H1 (cell line): ENCODE measurements at regions not wholly inside any gene's neighbourhood (a gene's known extent, or its start where the extent isn't known, plus 50 kb on each side); places are given as distances from the start of the nearest gene placed in this dataset.
A peak's percentile ranks its signal among the peaks of the same experiment; 100 is the strongest.

Source experiments
- CTCF ChIA-PET: fragments of 300-600 bp; sonication (Branson Sonifier 250); formaldehyde crosslinking; loops from one replicate; lab custom pipeline; 2021; ENCODE audit not compliant: partially characterized antibody; lab: Charles Lee
- POLR2A ChIA-PET: fragments of 300-600 bp; sonication (Branson Sonifier 250); formaldehyde crosslinking; loops from one replicate; lab custom pipeline; 2021; ENCODE audit warnings: inconsistent platforms; ENCODE audit not compliant: partially characterized antibody; lab: Charles Lee
- DNase-seq, 2 experiments: peaks; one replicate each; pipeline versions ENCODE4 v3.0.0 to v3.0.0-alpha.2; 2010 to 2022; ENCODE audit warnings: low spot score in 2 of 2, low read depth in 1 of 2, mixed read lengths in 1 of 2
- FAIRE-seq: peaks from 2 replicates; lab custom pipeline; 2011; peaks lifted over from hg19 to GRCh38; lab: Jason Lieb, UNC
- H2AFZ ChIP-seq: 2 replicates; pipeline ENCODE4 v1.8.1; 2012; ENCODE audit warnings: low read length, inconsistent platforms
- H2AK5ac ChIP-seq: 2 replicates; pipeline ENCODE4 v1.6.1; 2013; ENCODE audit warnings: low read depth, low read length
- H2BK120ac ChIP-seq: replicated peaks from 2 replicates; pipeline ENCODE3; 2013; ENCODE audit warnings: low read depth, low read length, inconsistent platforms
- H2BK12ac ChIP-seq: 2 replicates; pipeline ENCODE4 v1.6.1; 2013; ENCODE audit warnings: low read depth, low read length
- H2BK15ac ChIP-seq: 2 replicates; pipeline ENCODE4 v1.6.1; 2013; ENCODE audit warnings: low read length
- H2BK20ac ChIP-seq: 2 replicates; pipeline ENCODE4 v1.6.1; 2013; ENCODE audit warnings: low read length
- H2BK5ac ChIP-seq: 2 replicates; pipeline ENCODE4 v1.6.1; 2013; ENCODE audit warnings: low read depth, low read length
- H3K14ac ChIP-seq: 2 replicates; pipeline ENCODE4 v1.6.1; 2013; ENCODE audit warnings: inconsistent platforms; ENCODE audit not compliant: insufficient read length
- H3K18ac ChIP-seq: 2 replicates; pipeline ENCODE4 v1.6.1; 2013; ENCODE audit warnings: low read length; ENCODE audit errors: extremely low read depth
- H3K23ac ChIP-seq: 2 replicates; pipeline ENCODE4 v1.6.1; 2013; ENCODE audit warnings: inconsistent platforms; ENCODE audit not compliant: insufficient read length
- H3K23me2 ChIP-seq: 2 replicates; pipeline ENCODE4 v1.6.1; 2013; ENCODE audit warnings: low read depth, low read length
- H3K27ac ChIP-seq: 2 replicates; pipeline ENCODE4 v1.6.1; 2011; ENCODE audit warnings: low read depth, low read length, inconsistent platforms
- H3K27me3 ChIP-seq, 4 experiments: replicated peaks in 1 of 4; 1 replicate in 1 of 4; 2 replicates in 3 of 4; pipeline versions ENCODE4 v1.6.1 to v1.8.1; 2011 to 2013; ENCODE audit warnings: low read length in 3 of 4, mild to moderate bottlenecking in 3 of 4, inconsistent platforms in 2 of 4, mixed read lengths in 2 of 4, moderate library complexity in 1 of 4; ENCODE audit not compliant: control insufficient read depth in 3 of 4, insufficient read depth in 3 of 4; ENCODE audit errors: extremely low read depth in 1 of 4
- H3K36me3 ChIP-seq, 4 experiments: 2 replicates each; pipeline versions ENCODE4 v1.6.1 to v1.8.1; 2011 to 2013; ENCODE audit warnings: mild to moderate bottlenecking in 4 of 4, low read length in 3 of 4, moderate library complexity in 2 of 4, control low read depth in 1 of 4, inconsistent platforms in 1 of 4; ENCODE audit not compliant: insufficient read depth in 4 of 4, control insufficient read depth in 2 of 4
- H3K4ac ChIP-seq: replicated peaks from 2 replicates; pipeline ENCODE3; 2013; ENCODE audit warnings: low read length, low read depth, mixed read lengths, inconsistent platforms; ENCODE audit not compliant: insufficient read length
- H3K4me1 ChIP-seq, 4 experiments: replicated peaks in 1 of 4; 1 replicate in 1 of 4; 2 replicates in 3 of 4; pipeline versions ENCODE4 v1.6.1 to v1.8.1; 2011 to 2013; ENCODE audit warnings: low read length in 3 of 4, inconsistent platforms in 2 of 4, mixed read lengths in 1 of 4; ENCODE audit not compliant: insufficient read depth in 4 of 4, control insufficient read depth in 3 of 4
- H3K4me2 ChIP-seq, 2 experiments: 2 replicates each; pipeline versions ENCODE4 v1.6.1 to v1.8.1; 2011 to 2013; ENCODE audit warnings: low read depth in 2 of 2, low read length in 2 of 2, control low read depth in 1 of 2, inconsistent platforms in 1 of 2, mild to moderate bottlenecking in 1 of 2; ENCODE audit not compliant: insufficient read depth in 1 of 2
- H3K4me3 ChIP-seq, 4 experiments: fragments of 200-600, 300-600 bp in 1 of 4; sonication (generic), shearing (Covaris generic), sonication (Bioruptor Twin) in 1 of 4; 2 replicates each; pipeline versions ENCODE4 v1.5.1 to v1.8.1; 2011 to 2016; ENCODE audit warnings: low read length in 4 of 4, low read depth in 3 of 4, control low read depth in 2 of 4, inconsistent platforms in 2 of 4, mild to moderate bottlenecking in 2 of 4, mixed read lengths in 1 of 4, moderate library complexity in 1 of 4; ENCODE audit not compliant: insufficient read depth in 2 of 4; ENCODE audit errors: extremely low read depth in 1 of 4
- H3K56ac ChIP-seq: replicated peaks from 2 replicates; pipeline ENCODE3; 2013; ENCODE audit warnings: low read depth, mild to moderate bottlenecking, mixed read lengths, low read length, inconsistent platforms; ENCODE audit not compliant: insufficient read length
- H3K79me1 ChIP-seq: 2 replicates; pipeline ENCODE4 v1.6.1; 2013; ENCODE audit warnings: low read depth, low read length, control low read depth
- H3K79me2 ChIP-seq, 2 experiments: 2 replicates each; pipeline versions ENCODE4 v1.6.1 to v1.8.1; 2012 to 2013; ENCODE audit warnings: low read length in 2 of 2, mild to moderate bottlenecking in 2 of 2, inconsistent platforms in 1 of 2; ENCODE audit not compliant: insufficient read depth in 2 of 2, control insufficient read depth in 1 of 2
- H3K9ac ChIP-seq, 4 experiments: replicated peaks in 1 of 4; 1 replicate in 1 of 4; 2 replicates in 3 of 4; pipeline versions ENCODE4 v1.6.1 to v1.8.1; 2011 to 2013; ENCODE audit warnings: low read depth in 3 of 4, low read length in 3 of 4, control low read depth in 2 of 4, mild to moderate bottlenecking in 2 of 4, moderate library complexity in 2 of 4, inconsistent platforms in 1 of 4; ENCODE audit errors: extremely low read depth in 1 of 4
- H3K9me3 ChIP-seq, 2 experiments: 2 replicates each; pipeline versions ENCODE4 v1.6.1 to v1.8.1; 2012 to 2013; ENCODE audit warnings: mild to moderate bottlenecking in 2 of 2, moderate library complexity in 2 of 2, control low read depth in 1 of 2, inconsistent platforms in 1 of 2, low read depth in 1 of 2, low read length in 1 of 2, mixed read lengths in 1 of 2; ENCODE audit not compliant: insufficient read depth in 2 of 2
- H4K20me1 ChIP-seq, 2 experiments: replicated peaks in 1 of 2; 2 replicates each; pipeline versions ENCODE3 to v1.8.1; 2011 to 2013; ENCODE audit warnings: inconsistent platforms in 2 of 2, low read length in 2 of 2, mild to moderate bottlenecking in 1 of 2; ENCODE audit not compliant: insufficient read depth in 2 of 2, control insufficient read depth in 1 of 2
- H4K5ac ChIP-seq: 2 replicates; pipeline ENCODE4 v1.6.1; 2013; ENCODE audit warnings: low read length, low read depth, mixed read lengths, inconsistent platforms; ENCODE audit not compliant: insufficient read length
- H4K8ac ChIP-seq: 2 replicates; pipeline ENCODE4 v1.8.0; 2013; ENCODE audit warnings: mild to moderate bottlenecking, moderate library complexity, low read length, inconsistent platforms; ENCODE audit not compliant: insufficient read depth; ENCODE audit errors: extremely low read depth
- H4K91ac ChIP-seq: replicated peaks from 2 replicates; pipeline ENCODE3; 2013; ENCODE audit warnings: low read length, mixed read lengths, inconsistent platforms; ENCODE audit not compliant: insufficient read length
- RXRA ChIP-seq: IDR thresholded peaks from 2 replicates; pipeline ENCODE4 v1.6.1; 2011; ENCODE audit warnings: low read depth, mild to moderate bottlenecking, low read length, moderate library complexity; ENCODE audit not compliant: insufficient read depth
- ZNF274 ChIP-seq: IDR thresholded peaks from 2 replicates; pipeline ENCODE4 v1.7.0; 2012; ENCODE audit warnings: low read length, borderline replicate concordance; ENCODE audit errors: extremely low read depth
- WGBS, 2 experiments: shearing (Covaris generic) in 1 of 2; methylation state at CpG; one replicate each; pipeline versions ENCODE4 v1.1.6 to v1.1.7; 2013 to 2015; ENCODE audit warnings: low lambda C conversion rate in 2 of 2, mixed read lengths in 2 of 2, inconsistent platforms in 1 of 2, low coverage in 1 of 2, missing lambda C conversion rate in 1 of 2; ENCODE audit not compliant: insufficient replicate concordance in 2 of 2, insufficient coverage in 1 of 2, insufficient read length in 1 of 2; ENCODE audit errors: extremely low coverage in 1 of 2, missing lambda C conversion rate in 1 of 2; 5-methylcytosine and 5-hydroxymethylcytosine counted together

DNA sequence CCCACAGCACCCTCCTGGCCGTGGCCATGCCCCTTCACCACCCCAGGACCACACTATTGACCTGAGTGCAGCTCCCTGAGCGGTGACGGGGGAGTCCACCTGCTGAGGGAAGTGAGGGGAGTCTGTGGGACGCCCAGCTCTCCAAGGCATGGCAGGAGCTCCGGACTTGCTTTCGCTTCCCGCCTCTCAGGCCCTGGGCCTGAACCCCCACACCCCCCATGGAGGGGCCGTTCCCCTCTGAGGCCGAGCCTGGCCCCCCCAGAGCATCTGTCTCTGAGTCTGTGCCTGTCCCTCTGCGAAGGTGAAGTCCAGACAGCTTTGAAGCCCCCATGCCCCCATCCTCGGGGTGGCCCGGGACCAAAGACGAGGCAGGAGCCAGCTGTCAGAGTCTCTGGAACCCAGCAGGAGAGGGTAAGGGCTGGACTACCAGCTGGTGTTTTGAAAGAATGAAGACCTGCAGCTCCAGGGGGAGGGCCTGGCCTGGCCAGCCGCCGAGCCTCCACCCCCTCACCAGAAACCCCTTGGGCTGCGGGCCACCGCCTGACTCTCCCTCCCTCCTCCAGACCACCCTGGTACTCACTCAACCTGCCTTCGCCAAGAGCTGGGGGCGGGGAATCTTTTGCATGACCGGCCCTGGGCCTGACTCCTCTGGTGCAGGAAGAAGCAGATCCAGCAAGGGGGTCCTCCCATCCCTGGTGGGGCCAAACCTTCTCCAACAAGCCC, 114.0 kb downstream of the PDGFA start:
- peaks cover 3 to 15% of the 10 kb centered on the region in 2 experiments for H3K9me3 ChIP-seq
- ChIA-PET CTCF (no interaction called here), POLR2A (no interaction called here)
- H3K79me2 ChIP-seq, result no peaks in the 10 kb centered on the region
- no peak overlapping the region for H4K91ac ChIP-seq
- H4K8ac ChIP-seq, result no peak overlapping the region
- FAIRE-seq (no peak), DNase-seq (peak in 1 of 2 experiments; percentile 47)
- H2BK12ac ChIP-seq, result no peak overlapping the region
- H3K79me1 ChIP-seq, result no peaks in the 10 kb centered on the region
- no peak overlapping the region for H3K27ac ChIP-seq
- H2AK5ac ChIP-seq, result no peak overlapping the region
- peaks cover 6% of the 10 kb centered on the region; the same call in 1 of the 2 replicates for H3K23me2 ChIP-seq
- H3K4me1 ChIP-seq, result peaks cover 0 to 3% (median 0%) of the 10 kb centered on the region in 4 experiments; a peak in 2 of 7 replicates
- 69% methylated on average over 14 of the region's 20 CpGs; no CpG with 5 or more reads in 1 of the 2 experiments for WGBS, 2 experiments
- H3K36me3 ChIP-seq, result no peaks in the 10 kb centered on the region
- no peaks in the 10 kb centered on the region; a peak in 1 of 7 replicates for H3K27me3 ChIP-seq
- no peak overlapping the region for H3K4ac ChIP-seq
- H2AFZ ChIP-seq, result no peak overlapping the region; the same call in 1 of the 2 replicates
- H3K9ac ChIP-seq, result no peak overlapping the region
- no peak overlapping the region for H3K14ac ChIP-seq
- no peak overlapping the region for H3K4me3 ChIP-seq
- H2BK120ac ChIP-seq, result no peak overlapping the region
- H3K4me2 ChIP-seq, result no peak overlapping the region
- peaks cover 0 to 2% of the 10 kb centered on the region in 2 experiments for H4K20me1 ChIP-seq
- no peak overlapping the region for H2BK15ac ChIP-seq
- no peak for TF ChIP-seq ZNF274
- TF ChIP-seq RXRA, result no peak
- no peak overlapping the region for H3K23ac ChIP-seq
- H3K18ac ChIP-seq, result no peak overlapping the region
- H4K5ac ChIP-seq, result no peak overlapping the region
- H3K56ac ChIP-seq, result no peak overlapping the region
- no peak overlapping the region for H2BK5ac ChIP-seq
- no peak overlapping the region for H2BK20ac ChIP-seq
